ENCODE measurements at regions not wholly inside any gene's neighbourhood (a gene's known extent, or its start where the extent isn't known, plus 50 kb on each side); places are given as distances from the start of the nearest gene placed in this dataset.
"Not testable (repeated sequence)": the region's sequence is repeated elsewhere in the genome, so short reads cannot be mapped to it uniquely, and the experiment has no call there.

DNA sequence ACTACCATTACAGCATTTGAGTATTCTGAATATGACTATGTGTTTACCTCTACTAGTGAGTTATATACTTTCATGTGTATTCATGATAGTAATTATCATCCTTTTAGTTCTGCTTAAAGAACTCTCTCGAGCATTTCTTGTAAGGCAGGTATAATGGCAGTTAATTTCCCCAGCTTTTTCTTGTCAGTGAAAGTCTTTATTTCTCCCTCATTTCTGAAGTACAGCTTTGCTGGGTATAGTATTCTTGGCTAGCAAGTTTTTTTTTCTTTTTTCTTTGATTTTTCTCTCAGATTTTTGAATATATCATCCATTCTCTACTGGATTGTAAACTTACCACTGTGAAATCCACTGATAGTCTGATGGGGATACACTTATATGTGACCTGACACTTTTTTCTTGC, 165.9 kb upstream of the ARHGAP5 start:
- no peak for FAIRE-seq

- FAIRE-seq: no peak
These were observed 163.7 kb upstream of the ARHGAP5 start for GRCh38 chr14:31913370-31913769.

GRCh38 chr14:31918289-31918688, 158.8 kb upstream of the ARHGAP5 start:
- not testable (repeated sequence) for FAIRE-seq

- no peak for FAIRE-seq
These were observed 157.1 kb upstream of the ARHGAP5 start for GRCh38 chr14:31920001-31920400.

DNA sequence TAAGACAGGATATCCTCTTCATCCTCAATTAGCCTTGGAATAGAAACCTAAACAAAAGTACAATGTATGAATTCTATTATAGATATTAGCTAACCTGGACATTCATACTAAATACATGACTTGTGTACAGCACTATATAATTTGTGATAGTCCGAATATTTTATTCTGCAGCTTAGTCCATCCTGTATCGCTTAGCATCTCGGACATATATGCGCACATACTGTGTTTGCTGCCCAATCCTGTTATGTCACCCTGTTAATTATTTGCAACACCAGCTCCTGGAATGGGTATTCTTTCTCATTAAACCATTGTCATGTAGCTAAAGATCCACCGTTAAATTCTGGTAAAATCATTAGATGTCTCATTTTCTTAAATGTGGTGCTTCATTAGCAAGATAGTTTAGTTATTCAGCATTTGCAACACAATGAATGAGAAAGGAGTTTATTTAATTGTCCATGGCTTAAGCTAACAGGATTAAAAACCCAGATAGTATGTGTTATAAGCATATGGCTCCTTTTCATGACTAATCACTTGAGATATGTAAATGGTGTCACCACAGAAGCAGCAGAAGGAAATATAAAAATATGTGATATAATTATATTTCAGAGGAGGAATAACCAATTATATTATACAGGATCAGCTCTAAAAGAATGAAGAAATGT, 156.0 kb upstream of the ARHGAP5 start:
- no peak for FAIRE-seq

DNA sequence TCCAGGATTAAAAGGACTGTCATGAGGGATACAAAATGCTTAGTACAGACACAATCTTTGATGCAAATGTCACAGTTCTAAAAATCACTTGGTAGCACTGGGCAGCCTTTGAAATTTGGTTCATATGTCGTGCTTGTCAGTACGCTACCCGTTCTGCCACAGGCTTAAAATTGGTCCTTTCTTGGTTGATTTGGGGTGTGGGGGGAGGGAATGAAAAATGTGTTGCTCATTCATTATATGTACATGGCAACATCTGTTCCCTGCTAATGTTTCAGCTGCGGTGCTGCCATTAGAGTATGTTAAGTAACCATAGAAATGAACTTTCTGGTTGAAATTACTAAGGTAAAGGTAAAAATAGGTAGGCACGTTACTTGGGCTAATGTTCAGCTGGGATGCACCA, 155.4 kb upstream of the ARHGAP5 start:
- FAIRE-seq: no peak

GRCh38 chr14:31926123-31926522, 151.0 kb upstream of the ARHGAP5 start:
- FAIRE-seq: peak; percentile 87

- FAIRE-seq: no peak
These were observed 150.3 kb upstream of the ARHGAP5 start for GRCh38 chr14:31926652-31927347.

DNA sequence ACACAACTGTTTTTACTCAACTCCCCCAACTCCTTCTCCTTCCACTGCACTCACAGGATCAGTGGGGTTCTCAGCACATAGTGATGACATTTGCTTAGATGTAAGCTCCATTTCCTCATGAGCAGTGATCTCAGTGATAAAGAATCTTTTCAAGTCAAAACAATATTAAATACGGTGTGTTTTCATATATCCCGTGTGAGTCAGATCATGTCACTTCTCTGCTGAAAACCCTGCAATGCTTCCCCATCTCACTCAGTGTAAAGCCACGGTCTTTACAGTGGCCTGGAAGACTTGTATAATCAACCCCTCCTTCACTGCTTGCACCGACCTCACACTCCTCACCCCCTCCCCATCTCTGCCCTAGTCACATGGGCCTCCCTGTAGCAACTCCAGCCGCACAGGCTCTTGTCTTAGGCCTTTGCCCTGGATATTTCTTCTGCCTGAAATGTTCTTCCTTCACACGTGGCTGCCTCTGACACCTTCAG, 149.7 kb upstream of the ARHGAP5 start:
- no peak for FAIRE-seq

- no peak for FAIRE-seq
These were observed 147.0 kb upstream of the ARHGAP5 start for GRCh38 chr14:31930070-31930469.

DNA sequence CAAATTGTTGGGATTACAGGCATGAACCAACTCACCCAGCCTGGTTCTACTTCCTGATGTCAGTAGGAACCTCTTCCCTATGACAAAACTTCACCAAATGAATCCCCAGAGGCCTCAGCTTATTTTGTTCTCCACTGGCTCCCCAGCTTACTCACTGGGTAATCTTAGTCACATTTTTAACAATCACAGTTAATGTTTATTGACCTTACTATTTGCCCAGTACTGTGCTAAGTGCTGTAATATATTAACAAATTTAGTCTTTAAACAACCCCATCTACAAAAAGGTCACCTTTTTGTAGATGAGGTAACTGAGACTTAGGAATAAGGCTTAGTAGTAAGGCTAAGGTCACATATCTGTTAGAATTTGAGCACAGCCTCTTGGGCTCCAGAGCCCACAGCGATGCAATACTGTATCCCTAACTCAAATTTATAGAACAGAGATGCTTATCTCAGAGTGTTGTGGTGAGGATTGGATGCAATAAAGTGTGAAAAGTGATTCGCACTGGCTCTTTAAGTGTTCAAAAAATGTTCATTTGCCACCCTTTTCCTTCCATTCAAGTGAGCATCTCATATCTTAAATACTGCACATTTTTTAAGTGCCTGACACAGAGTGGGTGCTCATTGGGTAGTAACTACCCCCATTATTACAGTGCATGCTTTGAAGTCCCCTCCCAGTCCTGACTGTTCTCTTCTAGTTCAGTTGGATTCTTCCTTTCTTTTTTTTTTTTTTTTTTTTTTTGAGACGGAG, 146.4 kb upstream of the ARHGAP5 start:
- FAIRE-seq: no peak

DNA sequence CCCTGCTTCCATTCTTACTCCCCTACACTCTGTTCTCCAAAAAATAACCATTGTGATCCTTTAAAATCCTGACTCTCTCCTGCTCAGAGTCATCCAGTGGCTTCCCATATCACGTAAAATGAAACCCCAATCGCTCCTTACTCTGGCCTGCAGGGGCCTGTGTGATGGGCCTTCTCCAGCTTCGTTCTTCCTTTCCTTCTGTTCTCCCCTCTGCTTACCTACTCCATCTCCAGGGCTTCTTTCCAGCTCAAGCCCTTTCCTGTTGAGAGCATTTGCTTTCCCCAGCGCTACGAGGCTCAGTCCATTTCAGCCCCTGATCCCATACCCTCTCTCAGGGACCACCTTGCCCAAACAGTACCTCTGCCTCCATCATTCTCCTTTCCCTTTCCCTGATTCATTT, 144.4 kb upstream of the ARHGAP5 start:
- no peak for FAIRE-seq

DNA sequence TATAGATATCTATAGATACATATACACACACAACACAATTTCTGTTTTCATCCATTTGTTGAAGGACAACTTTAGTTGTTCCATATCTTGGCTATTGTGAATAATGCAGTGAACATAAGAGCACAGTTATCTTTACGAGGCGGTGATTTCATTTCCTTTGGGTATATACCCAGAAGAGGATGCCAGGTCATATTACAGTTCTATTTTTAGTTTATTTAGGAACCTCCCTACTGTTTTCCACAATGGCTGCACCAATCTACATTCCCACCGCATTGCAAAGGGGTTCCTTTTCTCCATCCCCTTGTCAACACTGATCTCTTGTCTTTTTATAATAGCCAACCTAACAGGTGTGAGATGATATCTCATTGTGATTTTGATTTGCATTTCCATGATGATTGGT, 143.4 kb upstream of the ARHGAP5 start:
- no peak for FAIRE-seq

DNA sequence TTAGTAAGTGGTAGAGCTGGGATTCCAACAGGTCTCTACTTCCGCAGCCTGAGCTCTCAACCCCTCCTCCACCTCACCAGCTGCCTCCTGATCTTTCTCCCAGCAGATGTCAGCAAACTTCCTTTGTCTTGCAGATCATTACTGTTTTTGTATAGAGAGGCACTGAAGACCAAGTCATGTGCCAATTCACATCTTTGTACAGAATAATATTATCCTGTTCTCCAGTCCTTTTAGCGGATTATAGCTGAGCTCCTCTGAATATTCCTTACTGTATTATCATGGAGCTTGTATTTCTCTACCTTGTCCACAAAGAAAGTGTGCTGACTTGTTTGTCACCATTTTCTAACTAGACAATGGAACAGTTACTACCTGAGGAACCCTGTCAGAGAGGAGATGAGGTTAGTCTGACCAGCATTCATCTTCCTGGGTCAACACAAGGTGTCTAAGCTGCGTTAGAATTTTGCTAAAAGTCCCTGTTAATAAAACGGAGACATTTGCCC, 142.3 kb upstream of the ARHGAP5 start:
- FAIRE-seq: no peak

- FAIRE-seq: no peak
These were observed 141.7 kb upstream of the ARHGAP5 start for GRCh38 chr14:31935391-31935790.

DNA sequence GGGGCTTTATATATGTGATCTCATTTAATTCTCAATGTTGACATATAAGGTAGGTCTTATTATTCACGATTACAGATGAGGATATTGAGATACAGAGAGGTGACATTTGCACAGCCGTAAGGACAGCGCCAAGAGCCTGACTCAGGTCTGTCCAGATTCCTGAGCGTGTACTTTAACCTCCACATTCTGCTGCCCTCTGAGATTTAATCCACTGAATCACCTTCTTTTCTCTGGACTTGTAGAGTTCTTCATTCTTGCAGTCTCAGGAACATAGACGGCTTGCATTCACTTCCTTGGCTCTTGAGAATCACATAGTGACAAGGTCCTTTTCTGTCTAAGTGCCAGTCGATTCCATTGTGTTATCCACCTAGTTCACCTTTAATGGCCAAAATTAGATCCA, 141.0 kb upstream of the ARHGAP5 start:
- no peak for FAIRE-seq

- no peak for FAIRE-seq
These were observed 139.3 kb upstream of the ARHGAP5 start for GRCh38 chr14:31937730-31938346.

GRCh38 chr14:31939934-31940333, 137.2 kb upstream of the ARHGAP5 start:
- FAIRE-seq: no peak

DNA sequence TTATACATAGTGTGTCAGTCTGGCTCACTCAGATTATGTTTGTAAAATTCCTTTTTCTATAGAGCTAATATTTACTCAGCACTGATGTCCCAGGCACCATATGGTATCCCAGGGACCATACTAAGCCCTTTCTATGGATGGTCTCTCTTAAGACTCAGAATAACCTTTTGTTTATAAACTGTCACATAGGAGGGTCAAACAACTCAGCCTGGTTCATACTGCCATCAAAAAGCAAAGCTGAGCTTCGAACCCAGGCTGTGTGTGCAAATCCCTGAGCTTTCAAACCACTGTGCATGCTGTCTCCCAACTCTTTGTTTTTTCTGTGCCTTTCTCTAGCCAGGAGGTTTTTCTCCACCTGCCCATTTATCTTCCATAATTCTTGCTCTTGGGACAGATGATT, 135.6 kb upstream of the ARHGAP5 start:
- FAIRE-seq: no peak

DNA sequence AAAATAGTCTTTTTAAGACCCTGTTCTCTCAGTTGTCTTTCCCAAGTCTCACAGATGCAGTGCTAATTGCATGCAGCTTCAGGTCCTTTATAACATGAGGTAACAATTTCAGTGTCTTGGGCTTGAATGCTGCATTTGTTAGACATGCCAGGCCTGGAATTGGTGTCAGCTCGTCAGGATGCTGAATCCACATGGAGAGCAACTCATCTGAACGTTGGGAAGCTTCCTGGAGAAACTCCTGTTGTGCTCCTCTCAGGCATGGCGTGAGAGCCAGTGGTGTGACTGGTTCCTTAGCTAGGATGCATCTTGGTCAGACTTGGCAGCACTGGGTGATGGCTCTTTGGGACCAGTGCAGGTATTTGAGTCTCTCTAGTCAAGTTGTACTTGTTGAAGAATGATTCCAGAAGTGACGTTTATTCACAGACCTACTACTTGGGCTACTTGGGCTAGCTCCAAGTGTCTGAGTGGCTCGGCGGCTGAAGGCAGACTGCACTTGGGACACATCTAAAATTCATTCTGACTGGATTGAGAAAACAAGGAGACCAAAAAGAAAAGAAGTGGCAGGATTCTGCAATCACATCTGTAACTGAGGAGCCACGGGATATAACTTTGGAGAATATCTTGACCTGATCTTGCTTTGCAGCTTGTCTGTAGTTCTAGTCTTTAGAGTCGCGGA, 134.8 kb upstream of the ARHGAP5 start:
- FAIRE-seq: no peak

- FAIRE-seq: no peak
These were observed 133.8 kb upstream of the ARHGAP5 start for GRCh38 chr14:31943217-31943799.

DNA sequence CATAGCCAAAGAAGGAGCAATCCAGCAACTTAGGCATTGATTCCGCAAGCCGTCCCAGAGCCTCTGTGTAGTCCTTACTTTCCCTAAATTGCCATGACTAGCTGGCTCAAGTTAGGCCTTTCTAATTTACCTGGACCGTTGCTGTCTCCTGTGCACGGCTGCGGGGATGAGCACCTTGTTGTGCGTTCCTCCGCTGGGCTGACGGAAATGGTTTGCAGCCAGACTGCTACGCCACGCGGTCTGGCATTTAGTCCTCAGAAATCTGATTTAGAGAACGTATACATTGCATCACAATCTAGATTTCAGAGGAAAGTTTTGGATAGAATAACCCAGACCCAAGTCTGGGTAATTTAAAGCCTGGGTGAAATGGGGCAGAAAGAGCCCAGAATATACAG, 133.2 kb upstream of the ARHGAP5 start:
- no peak for FAIRE-seq

Measured in G401.6 (cell line).